ENCODE measurements at regions not wholly inside any gene's neighbourhood (a gene's known extent, or its start where the extent isn't known, plus 50 kb on each side); places are given as distances from the start of the nearest gene placed in this dataset.

GRCh38 chr2:159855557-159856061, 57.6 kb upstream of the CD302 start:
- no peak for DNase-seq (ENCODE audit: extremely low spot score, unreplicated experiment)
- H3K27me3 Mint-ChIP-seq (ENCODE audit: unreplicated experiment): no peaks in the 10 kb centered on the region

GRCh38 chr2:159855143-159855542, 57.1 kb upstream of the CD302 start:
- DNase-seq (ENCODE audit: extremely low spot score, unreplicated experiment): no peak
- Mint-ChIP-seq H3K27ac (ENCODE audit: unreplicated experiment) (no peak overlapping the region), H3K36me3 (ENCODE audit: unreplicated experiment) (no peaks in the 10 kb centered on the region), H3K27me3 (ENCODE audit: unreplicated experiment) (no peaks in the 10 kb centered on the region), H3K4me1 (ENCODE audit: unreplicated experiment) (peaks cover 11% of the 10 kb centered on the region), H3K9me3 (ENCODE audit: unreplicated experiment) (no peaks in the 10 kb centered on the region), H3K4me3 (ENCODE audit: unreplicated experiment) (no peak overlapping the region)
- TF ChIP-seq CTCF (IDR thresholded peaks at IDR 0.05): no peak

More at GRCh38 chr2:159855557-159856061, 57.6 kb upstream of the CD302 start:
- no peak for TF ChIP-seq CTCF (IDR thresholded peaks at IDR 0.05)
- Mint-ChIP-seq H3K4me1 (ENCODE audit: unreplicated experiment) (peaks cover 11% of the 10 kb centered on the region), H3K27ac (ENCODE audit: unreplicated experiment) (no peak overlapping the region), H3K36me3 (ENCODE audit: unreplicated experiment) (no peaks in the 10 kb centered on the region), H3K9me3 (ENCODE audit: unreplicated experiment) (no peaks in the 10 kb centered on the region), H3K4me3 (ENCODE audit: unreplicated experiment) (no peak overlapping the region)

DNA sequence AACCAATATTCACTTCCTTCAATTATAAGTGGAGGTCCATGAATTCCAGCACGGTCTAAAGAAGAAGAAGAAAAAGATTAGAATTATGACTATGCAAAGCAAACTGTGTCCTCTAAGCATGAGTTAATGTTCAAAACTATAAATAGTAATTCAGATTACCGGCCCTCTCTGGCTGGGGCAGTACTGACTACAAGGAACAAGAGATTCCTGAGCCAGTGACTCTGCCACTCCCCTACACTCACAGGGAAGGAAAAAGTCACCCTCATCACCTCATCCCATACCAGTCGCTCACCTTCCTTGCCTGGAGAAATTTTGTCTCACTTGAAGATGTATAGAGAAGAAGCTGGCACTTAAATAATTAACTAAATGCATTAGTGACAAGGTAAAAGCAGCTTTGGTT, 56.5 kb upstream of the CD302 start:
- Mint-ChIP-seq H3K36me3 (ENCODE audit: unreplicated experiment) (no peaks in the 10 kb centered on the region), H3K27me3 (ENCODE audit: unreplicated experiment) (no peaks in the 10 kb centered on the region), H3K27ac (ENCODE audit: unreplicated experiment) (no peak overlapping the region), H3K9me3 (ENCODE audit: unreplicated experiment) (no peaks in the 10 kb centered on the region), H3K4me1 (ENCODE audit: unreplicated experiment) (peaks cover 11% of the 10 kb centered on the region), H3K4me3 (ENCODE audit: unreplicated experiment) (no peak overlapping the region)
- TF ChIP-seq CTCF (IDR thresholded peaks at IDR 0.05): no peak
- no peak for DNase-seq (ENCODE audit: extremely low spot score, unreplicated experiment)

DNA sequence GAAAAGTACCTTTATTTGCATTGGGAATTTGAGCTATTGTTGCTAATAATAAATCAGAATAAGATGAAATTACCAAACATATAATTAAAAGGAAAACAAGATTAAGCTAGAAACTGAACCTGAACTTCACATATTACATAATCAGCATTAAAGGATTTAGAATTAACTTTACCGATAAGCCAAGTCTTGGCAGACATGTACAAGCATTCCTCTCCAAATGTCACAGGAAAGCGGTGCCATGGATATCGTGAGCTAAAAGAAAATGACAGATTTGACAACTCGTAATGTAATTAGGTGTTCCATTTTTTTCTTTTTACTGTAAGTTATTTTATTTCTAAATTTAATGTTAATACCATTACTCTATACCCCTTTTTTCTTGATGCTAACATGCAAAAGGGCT, 55.1 kb upstream of the CD302 start:
- Mint-ChIP-seq H3K4me1 (ENCODE audit: unreplicated experiment) (peaks cover 11% of the 10 kb centered on the region), H3K27ac (ENCODE audit: unreplicated experiment) (no peak overlapping the region), H3K4me3 (ENCODE audit: unreplicated experiment) (no peak overlapping the region), H3K9me3 (ENCODE audit: unreplicated experiment) (no peaks in the 10 kb centered on the region), H3K36me3 (ENCODE audit: unreplicated experiment) (no peaks in the 10 kb centered on the region), H3K27me3 (ENCODE audit: unreplicated experiment) (no peaks in the 10 kb centered on the region)
- no peak for TF ChIP-seq CTCF (IDR thresholded peaks at IDR 0.05)
- no peak for DNase-seq (ENCODE audit: extremely low spot score, unreplicated experiment)

DNA sequence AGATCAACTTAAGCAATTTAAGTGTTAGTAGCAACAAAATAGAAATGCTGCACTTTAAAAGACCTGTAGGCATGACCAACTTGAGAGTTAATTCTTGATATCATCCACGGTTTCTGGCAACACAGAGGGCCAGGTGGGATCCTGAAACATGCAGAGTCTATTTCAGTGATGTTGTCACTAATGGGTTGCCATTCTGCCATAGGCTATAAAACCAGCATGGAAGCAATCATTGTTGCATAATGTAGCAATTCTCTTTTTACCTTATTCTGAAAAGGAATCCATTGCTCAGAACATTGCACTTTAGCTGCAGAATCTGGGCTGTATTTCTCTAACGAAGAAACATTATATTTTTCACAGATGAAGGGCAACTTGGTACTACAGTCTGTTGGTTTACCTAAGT, 53.9 kb upstream of the CD302 start:
- H3K27me3 Mint-ChIP-seq (ENCODE audit: unreplicated experiment): no peaks in the 10 kb centered on the region
- H3K36me3 Mint-ChIP-seq (ENCODE audit: unreplicated experiment): no peaks in the 10 kb centered on the region
- peaks cover 11% of the 10 kb centered on the region for H3K4me1 Mint-ChIP-seq (ENCODE audit: unreplicated experiment)
- H3K9me3 Mint-ChIP-seq (ENCODE audit: unreplicated experiment): no peaks in the 10 kb centered on the region
- no peak overlapping the region for H3K4me3 Mint-ChIP-seq (ENCODE audit: unreplicated experiment)
- no peak for TF ChIP-seq CTCF (IDR thresholded peaks at IDR 0.05)
- DNase-seq (ENCODE audit: extremely low spot score, unreplicated experiment): no peak
- no peak overlapping the region for H3K27ac Mint-ChIP-seq (ENCODE audit: unreplicated experiment)

Data from osteocyte (in vitro differentiated cells).